ENCODE measurements at regions not wholly inside any gene's neighbourhood (a gene's known extent, or its start where the extent isn't known, plus 50 kb on each side); places are given as distances from the start of the nearest gene placed in this dataset.
A peak's percentile ranks its signal among the peaks of the same experiment; 100 is the strongest.

GRCh38 chr21:35482933-35483662, 434.0 kb upstream of the RUNX1 start:
- no peak for TF ChIP-seq CTCF (IDR thresholded peaks at IDR 0.05)
- no peak for ATAC-seq (ENCODE audit: low FRiP score)
- DNase-seq (ENCODE audit: low spot score): no peak

GRCh38 chr21:35482096-35482495, 433.0 kb upstream of the RUNX1 start:
- DNase-seq (ENCODE audit: low spot score) (no peak), ATAC-seq (ENCODE audit: low FRiP score) (no peak)
- TF ChIP-seq CTCF (IDR thresholded peaks at IDR 0.05): no peak

DNA sequence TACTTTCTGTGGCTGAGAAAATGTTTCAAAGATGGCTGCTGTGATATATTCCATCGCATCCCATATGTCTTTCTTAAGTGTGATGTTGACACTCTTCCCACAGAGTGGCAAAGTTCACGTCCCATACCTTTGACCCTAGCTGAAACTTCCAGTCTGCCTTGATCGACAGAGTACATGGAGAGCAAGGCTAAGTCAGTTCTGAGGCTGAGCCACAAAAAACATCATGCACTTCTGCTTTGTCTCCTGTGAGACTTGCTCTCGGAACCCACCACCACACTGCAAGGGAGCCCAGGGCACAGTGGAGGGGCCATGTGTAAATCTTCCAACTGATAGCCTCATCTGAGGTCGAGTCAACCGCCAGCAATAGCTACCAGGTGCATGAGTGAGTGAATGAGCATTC, 431.9 kb upstream of the RUNX1 start:
- ATAC-seq (ENCODE audit: low FRiP score) (no peak), DNase-seq (ENCODE audit: low spot score) (no peak)
- no peak for TF ChIP-seq CTCF (IDR thresholded peaks at IDR 0.05)

DNA sequence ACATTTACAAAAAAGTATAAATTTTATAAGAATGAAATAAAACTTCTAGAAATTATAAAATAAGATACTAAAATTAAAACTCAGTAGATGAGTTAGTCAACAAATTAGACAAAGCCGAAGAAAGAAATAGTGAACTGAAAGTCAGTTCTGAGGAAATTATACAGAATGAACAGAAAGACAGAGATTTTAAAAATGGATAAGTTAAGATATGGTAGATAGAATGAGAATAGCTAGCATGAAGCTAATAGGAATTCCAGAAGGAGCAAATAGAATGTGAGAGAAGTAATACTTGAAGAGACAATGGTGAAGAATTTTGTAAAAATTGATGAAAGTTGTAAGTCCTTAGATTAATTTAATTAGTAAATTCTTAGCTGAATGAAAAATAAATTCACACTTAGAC, 430.4 kb upstream of the RUNX1 start:
- no peak for ATAC-seq (ENCODE audit: low FRiP score)
- no peak for DNase-seq (ENCODE audit: low spot score)
- no peak for TF ChIP-seq CTCF (IDR thresholded peaks at IDR 0.05)

- DNase-seq (ENCODE audit: low spot score) (no peak), ATAC-seq (ENCODE audit: low FRiP score) (no peak)
Measured at GRCh38 chr21:35479065-35479448, 430.0 kb upstream of the RUNX1 start.

DNA sequence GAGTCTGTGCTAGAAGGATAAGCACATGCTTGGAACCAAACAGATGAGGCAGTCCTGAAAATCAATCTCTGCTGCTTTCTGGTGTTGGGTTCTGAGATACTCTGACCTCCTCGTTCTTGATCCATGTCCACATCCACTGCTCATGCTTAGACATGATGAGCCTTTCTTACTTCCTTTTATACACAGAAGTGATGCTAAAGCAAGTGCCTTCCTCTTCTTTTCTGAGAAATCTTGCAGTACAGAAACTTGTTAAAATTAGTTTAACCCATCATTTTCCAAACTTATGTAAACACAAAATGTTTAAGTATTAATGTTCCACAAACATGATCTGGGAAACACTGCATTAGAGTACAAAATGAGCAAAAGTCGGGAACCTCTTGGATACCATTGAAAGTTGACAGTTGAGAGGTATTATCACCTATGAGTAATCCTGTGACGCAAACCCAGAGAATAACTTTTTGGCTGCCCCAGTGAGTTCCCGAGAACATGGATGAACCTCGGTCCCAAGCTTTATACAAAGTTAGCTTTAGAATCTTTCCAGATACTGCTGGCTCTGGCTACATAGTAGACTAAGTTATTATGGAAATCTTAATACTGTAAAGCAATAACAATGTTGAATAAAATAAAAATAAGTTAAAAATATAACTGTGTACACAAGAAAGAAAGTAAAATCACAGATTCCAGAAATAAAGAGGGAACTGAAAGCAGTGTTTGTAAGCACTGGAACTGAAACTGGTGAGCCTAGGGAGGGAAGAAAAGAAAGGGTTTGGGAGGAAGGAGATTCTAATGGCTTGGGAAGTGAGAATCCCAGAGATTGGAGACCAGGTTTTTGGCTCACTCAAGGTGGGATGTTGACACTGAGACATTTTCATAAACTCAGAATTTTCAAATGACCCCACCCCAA, 429.3 kb upstream of the RUNX1 start:
- no peak for TF ChIP-seq CTCF (IDR thresholded peaks at IDR 0.05)
- DNase-seq (ENCODE audit: low spot score) (no peak), ATAC-seq (ENCODE audit: low FRiP score) (peak; percentile 21)

More at GRCh38 chr21:35479065-35479448, 430.0 kb upstream of the RUNX1 start:
- TF ChIP-seq CTCF (IDR thresholded peaks at IDR 0.05): no peak
